Cardiac fibroblast (primary cell): ENCODE measurements at regions not wholly inside any gene's neighbourhood (a gene's known extent, or its start where the extent isn't known, plus 50 kb on each side); places are given as distances from the start of the nearest gene placed in this dataset.
"Not testable (repeated sequence)": the region's sequence is repeated elsewhere in the genome, so short reads cannot be mapped to it uniquely, and the experiment has no call there.

Experiments used
- DNase-seq, 2 donors: peaks; one replicate each; pipeline versions ENCODE4 v3.0.0 to v3.0.0-alpha.2; 2010; ENCODE audit warnings: low read depth in 2 of 2
- H3K4me3 ChIP-seq, 2 donors: replicated peaks in 1 of 2; 1 replicate in 1 of 2; 2 replicates in 1 of 2; pipeline ENCODE4 v1.5.1; 2011; ENCODE audit warnings: low read depth in 2 of 2, low read length in 2 of 2, mild to moderate bottlenecking in 2 of 2, moderate library complexity in 1 of 2
- CTCF ChIP-seq: IDR thresholded peaks from one replicate; pipeline ENCODE4 v1.5.1; 2011; ENCODE audit warnings: low read depth, mild to moderate bottlenecking, low read length, inconsistent platforms

GRCh38 chr4:127364911-127365310 is 267.8 kb upstream of the INTU start:
- H3K4me3 ChIP-seq: no peak overlapping the region
- DNase-seq: no peak
- no peak for TF ChIP-seq CTCF

GRCh38 chr4:127370604-127371003 is 262.2 kb upstream of the INTU start:
- H3K4me3 ChIP-seq: no peak overlapping the region
- DNase-seq: peak in 1 of 2 donors; percentile 53
- TF ChIP-seq CTCF: no peak

- DNase-seq: no peak
- H3K4me3 ChIP-seq: no peak overlapping the region
- no peak for TF ChIP-seq CTCF
Observed at GRCh38 chr4:127379499-127379898, 253.3 kb upstream of the INTU start.

- H3K4me3 ChIP-seq, DNase-seq: not testable (repeated sequence)
Observed at GRCh38 chr4:127379948-127380347, 252.8 kb upstream of the INTU start.

- TF ChIP-seq CTCF: no peak
- H3K4me3 ChIP-seq: no peak overlapping the region
- no peak for DNase-seq
Observed at GRCh38 chr4:127383666-127384065, 249.1 kb upstream of the INTU start.

GRCh38 chr4:127394516-127394915 is 238.2 kb upstream of the INTU start:
- H3K4me3 ChIP-seq: no peak overlapping the region
- no peak for TF ChIP-seq CTCF
- DNase-seq: no peak

- DNase-seq: no peak
- no peak overlapping the region for H3K4me3 ChIP-seq
- no peak for TF ChIP-seq CTCF
Observed at GRCh38 chr4:127400276-127400675, 232.5 kb upstream of the INTU start.
